NCI-H2107 treated with DMSO at 0.1 percent for 48 hours (cell line): ENCODE measurements at regions not wholly inside any gene's neighbourhood (a gene's known extent, or its start where the extent isn't known, plus 50 kb on each side); places are given as distances from the start of the nearest gene placed in this dataset.
"Not testable (repeated sequence)": the region's sequence is repeated elsewhere in the genome, so short reads cannot be mapped to it uniquely, and the experiment has no call there.

Source experiments
- DNase-seq: peaks from one replicate; lab custom pipeline; 2025; ENCODE audit not compliant: unreplicated experiment; lab: John Stamatoyannopoulos, UW

- not testable (repeated sequence) for DNase-seq
Observed at GRCh38 chr9:103611950-103612349, 482.2 kb upstream of the SMC2 start.

DNA sequence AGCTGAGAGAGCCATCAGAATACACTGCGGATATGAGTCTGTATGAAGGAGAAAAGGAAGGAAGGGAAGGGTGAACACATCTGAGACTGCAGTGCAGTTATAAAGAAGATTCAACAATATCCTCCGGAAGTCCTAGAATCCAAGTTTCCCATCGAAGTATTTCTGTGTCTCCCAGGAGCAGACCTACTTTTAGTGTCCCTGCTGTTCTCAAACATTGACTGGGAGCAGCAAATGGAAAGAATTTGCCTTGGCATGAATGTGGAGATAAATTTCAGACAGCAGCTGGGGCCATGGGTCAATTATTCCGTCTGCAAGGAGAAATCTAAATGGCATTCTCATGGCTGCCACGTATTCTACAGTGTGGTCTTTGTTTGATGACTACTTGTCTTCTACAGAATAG is 478.1 kb upstream of the SMC2 start:
- DNase-seq = no peak

DNA sequence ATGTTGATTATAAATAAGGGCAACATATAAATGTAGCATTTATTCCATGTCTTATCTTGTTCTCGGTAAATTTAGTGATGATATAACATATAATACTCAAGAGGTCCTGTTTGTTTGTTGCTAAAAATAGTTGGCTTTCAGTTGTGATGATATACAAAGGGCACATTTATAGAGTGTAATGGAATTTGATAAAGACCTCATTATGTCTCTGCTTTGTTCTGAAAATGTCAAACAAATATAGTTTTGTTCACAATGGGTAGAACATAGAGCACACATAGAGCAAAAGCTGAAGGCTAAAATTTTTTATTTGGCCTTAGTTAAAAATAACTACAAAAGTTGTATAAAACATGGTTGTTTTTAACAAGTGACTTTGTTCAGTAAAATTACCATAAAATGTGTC is 477.1 kb upstream of the SMC2 start:
- no peak for DNase-seq

- no peak for DNase-seq
Observed at GRCh38 chr9:103625161-103625804, 468.8 kb upstream of the SMC2 start.

GRCh38 chr9:103627731-103628130 is 466.4 kb upstream of the SMC2 start:
- no peak for DNase-seq

- DNase-seq = peak; percentile 24
Observed at GRCh38 chr9:103649086-103649485, 445.0 kb upstream of the SMC2 start.

- no peak for DNase-seq
Observed at GRCh38 chr9:103658156-103658555, 436.0 kb upstream of the SMC2 start.

DNA sequence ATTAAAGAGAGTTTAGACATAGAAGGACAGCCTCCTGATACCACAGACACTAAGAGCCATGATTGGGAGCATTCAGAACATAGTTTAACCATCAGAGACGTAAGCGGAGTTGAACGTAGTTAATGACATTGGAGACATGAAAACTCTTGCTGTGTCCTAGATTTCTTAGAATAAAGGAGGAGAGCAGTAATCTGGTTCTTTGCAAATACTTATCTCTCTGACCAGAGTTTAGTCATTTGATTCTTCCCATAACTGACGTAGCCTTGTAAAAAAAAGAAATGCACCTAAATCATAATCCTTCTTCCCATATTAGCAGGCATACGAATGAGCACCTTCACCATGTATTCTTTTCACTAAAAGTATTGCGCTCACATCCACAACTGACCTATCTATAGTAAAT is 433.3 kb upstream of the SMC2 start:
- no peak for DNase-seq

- DNase-seq = no peak
Observed at GRCh38 chr9:103661663-103662062, 432.4 kb upstream of the SMC2 start.

GRCh38 chr9:103669296-103669695 is 424.8 kb upstream of the SMC2 start:
- no peak for DNase-seq

DNA sequence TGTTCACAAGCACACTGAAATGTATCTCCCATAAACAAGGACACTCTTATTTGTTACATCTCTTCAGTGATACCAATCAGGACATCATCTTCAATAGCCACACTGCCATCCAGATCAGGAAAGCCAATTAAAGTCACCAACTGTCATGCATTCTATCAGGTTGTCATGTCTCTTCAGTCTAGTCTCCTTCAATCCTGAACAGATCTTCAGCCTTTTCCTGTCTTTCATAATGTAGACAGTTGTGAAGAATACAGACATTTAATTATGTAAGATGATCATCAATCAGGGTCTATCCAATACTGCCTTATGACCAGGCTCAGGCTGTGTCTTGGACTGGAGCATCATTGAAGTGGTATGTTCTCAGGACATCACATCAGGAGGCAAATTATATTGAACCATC is 419.8 kb upstream of the SMC2 start:
- DNase-seq = no peak

DNA sequence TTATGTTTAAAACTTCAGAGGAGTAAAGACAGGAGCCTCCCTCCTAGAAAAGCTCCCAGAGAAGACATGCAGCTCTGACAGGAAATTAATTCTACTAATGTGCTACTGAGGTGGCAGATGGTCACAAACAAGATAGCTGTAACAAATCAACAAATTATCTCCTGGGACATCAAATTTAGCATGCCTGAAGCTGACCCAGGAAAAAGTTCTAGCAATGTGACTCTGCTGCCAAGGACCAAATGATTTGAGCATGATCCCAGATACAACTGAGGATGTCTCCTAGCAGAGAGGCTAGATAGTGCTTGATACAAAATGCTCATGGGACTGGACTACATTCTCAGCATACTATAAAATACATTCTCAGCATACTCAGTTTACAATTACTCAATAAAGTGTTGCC is 413.5 kb upstream of the SMC2 start:
- no peak for DNase-seq

DNA sequence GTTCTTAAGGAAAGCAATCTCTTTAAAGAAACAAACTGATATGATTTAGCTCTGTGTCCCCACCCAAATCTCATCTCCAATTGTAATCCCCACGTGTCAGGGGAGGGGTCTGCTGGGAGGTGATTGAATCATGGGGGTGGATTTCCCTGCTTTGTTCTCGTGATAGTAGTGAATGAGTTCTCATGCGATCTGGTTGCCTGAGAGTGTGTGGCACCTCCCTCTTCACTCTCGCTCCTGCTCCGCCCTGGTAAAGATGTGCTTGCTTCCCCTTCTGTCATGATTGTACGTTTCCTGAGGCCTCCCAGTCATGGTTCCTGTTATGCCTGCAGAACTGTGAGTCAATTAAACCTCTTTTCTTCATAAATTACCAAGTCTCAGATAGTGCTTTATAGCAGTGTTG is 412.7 kb upstream of the SMC2 start:
- DNase-seq = no peak

DNA sequence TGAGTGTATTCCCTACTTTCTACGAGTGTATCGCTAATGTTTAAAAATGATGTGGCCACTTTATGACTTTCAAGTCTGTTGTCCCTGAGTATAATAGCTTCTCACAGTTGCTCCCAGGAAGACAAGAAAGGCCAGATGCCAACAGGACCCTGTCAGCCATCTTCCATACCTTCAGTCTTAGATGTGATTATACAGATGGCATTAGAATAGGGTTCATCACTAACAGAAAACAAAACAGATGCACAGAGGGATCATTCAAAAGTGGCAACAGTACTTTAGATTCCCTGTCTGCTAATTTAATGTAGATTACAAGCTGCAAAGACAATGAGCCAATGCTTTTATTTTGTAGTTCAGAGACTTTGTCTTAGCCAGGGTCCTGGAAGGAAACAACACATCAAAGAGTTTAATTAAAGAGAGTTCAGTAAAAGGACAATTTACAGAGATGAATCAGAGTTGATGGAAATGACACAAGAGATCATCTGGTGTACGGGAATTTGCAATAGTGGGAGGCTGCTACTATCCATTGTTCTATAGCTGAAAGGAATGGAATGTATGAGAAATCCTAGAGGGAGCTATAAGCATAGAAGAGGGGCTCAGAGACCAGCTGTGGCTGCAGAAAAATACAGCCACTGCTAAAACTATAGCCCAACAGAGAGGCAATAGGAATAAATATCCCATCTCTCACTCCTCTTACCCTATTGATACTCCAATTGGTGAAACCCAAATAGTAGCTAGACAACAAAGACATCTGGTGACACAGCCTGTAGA is 393.7 kb upstream of the SMC2 start:
- DNase-seq = no peak

- DNase-seq = peak; percentile 97
Observed at GRCh38 chr9:103702572-103702971, 391.5 kb upstream of the SMC2 start.

DNA sequence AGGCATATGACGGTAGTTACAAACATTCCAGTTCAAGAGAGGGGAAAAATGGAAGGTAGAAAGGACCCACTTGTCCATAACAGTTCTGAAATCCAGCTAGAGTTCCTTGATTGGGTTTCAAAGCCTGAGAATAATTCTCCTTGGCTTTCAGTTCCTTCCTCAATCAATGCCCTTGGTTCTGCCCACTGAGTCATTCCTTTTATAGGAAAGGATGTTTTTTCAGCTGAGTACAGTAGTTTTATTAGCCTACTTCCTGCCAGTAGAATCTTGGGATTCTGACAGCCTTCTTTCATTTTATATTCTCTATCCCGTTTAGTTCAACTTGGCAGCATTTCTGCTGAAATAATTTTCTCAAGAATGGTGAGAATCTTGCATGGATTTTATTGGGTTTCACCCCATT is 386.9 kb upstream of the SMC2 start:
- no peak for DNase-seq

DNA sequence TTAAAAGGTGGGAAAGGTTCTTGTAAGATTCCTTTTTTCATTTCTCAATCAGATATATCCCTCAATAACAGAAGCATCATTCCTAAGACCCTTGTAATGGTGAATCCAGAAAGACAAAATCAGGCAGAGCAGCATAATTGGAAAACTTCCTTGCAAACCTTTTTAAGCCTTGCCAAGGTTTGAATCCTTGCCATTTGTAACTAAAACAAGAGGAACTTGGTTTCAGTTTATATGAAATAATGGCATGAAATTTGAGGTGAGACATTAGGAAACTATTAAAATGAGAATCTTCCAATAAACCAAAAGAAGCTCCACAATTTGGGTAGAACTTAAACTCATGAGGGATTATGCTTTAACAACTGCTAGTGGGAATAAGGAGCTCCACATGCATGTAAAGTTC is 384.7 kb upstream of the SMC2 start:
- DNase-seq = no peak

GRCh38 chr9:103713631-103714030 is 380.5 kb upstream of the SMC2 start:
- DNase-seq = no peak

DNA sequence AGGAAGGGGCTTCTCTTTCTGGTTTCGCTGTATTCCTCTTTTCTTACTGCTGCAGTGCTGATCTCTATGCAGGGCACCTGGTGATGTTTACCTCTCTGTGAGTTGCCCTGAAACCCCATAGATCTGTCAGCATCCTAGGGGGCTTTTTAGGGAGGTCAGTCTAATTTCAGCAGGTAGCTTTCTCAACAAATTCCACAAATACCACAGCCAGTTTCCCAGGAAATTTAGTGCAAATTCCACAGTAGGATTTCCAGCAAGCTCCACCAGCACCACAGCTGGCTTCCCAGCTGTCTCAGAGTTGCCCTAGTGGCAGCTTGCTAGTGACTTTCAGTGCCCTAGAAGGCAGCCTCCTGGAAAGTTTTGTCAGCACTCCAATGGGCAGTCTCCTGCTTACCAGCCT is 379.1 kb upstream of the SMC2 start:
- DNase-seq = no peak

DNA sequence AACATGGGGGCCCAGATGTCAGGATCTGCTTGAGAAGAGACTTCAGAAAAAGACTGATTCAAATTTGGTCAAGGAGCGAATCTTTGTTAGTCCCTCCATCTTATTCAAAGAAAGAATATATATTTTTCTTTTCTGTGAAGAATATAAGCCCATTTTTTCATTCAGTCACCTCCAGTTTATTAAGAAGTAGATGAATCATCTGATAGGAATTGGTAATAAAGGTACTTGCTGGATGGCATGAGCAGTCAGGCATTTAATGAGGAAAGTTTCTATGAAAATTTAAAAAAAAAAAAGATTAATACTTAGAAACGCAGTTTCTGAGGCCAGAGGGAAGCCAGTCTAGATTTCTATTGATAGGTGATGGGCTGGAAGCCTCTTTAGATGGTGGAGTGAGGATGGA is 373.1 kb upstream of the SMC2 start:
- no peak for DNase-seq

DNA sequence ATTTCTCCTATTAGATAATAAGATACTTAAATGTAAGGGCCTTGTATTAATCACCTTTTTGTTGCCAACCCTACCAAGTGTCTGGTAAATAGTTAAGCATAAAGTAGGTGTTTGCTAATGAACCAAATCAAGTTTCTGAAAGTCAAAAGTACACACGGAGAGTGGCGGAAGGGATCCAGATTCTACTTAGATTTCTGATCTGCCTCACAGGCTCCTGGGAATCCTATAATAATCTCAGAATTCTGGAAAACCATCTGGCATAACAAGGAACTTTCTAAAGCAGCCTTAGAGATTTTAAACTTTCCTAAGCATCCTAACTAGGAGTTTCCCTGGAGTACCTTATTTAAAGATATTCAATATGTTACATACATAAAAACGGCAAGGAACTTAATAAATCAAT is 363.2 kb upstream of the SMC2 start:
- DNase-seq = no peak

GRCh38 chr9:103731541-103731940 is 362.6 kb upstream of the SMC2 start:
- DNase-seq = no peak

- DNase-seq = no peak
Observed at GRCh38 chr9:103734471-103734870, 359.6 kb upstream of the SMC2 start.
